ENCODE measurements at regions not wholly inside any gene's neighbourhood (a gene's known extent, or its start where the extent isn't known, plus 50 kb on each side); places are given as distances from the start of the nearest gene placed in this dataset.

DNA sequence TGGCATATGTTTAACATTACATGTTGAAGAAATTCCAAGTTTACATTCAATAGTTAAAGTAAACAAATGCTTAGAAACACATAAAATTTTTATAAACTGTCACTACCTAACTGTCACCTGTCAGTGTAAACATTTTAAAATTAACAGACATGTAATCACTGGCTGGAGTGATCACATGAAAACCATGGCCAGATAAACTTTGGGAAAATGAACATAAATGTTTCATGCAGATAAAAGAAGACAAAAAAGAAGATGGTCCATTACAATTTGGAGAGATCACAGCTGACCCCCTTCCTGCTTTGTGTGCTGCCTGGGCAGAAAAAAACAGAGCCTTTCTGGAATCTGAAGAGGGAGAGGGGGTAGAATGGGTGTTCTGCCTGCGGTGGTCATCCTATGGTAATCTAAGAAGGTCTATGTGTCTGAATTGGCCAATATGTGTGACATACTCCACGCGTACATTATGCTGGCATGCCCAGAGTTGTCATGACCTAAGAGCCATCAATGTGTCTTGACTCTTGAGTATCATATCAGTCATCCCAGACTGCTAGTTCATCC is 57.5 kb upstream of the MEOX2 start:
- H3K27ac Mint-ChIP-seq: no peak overlapping the region
- CTCF ChIA-PET: no interaction called here
- no peaks in the 10 kb centered on the region for H3K27me3 Mint-ChIP-seq
- no peaks in the 10 kb centered on the region for H3K4me1 Mint-ChIP-seq (ENCODE audit: low read depth)
- TF ChIP-seq, protein P1, sequence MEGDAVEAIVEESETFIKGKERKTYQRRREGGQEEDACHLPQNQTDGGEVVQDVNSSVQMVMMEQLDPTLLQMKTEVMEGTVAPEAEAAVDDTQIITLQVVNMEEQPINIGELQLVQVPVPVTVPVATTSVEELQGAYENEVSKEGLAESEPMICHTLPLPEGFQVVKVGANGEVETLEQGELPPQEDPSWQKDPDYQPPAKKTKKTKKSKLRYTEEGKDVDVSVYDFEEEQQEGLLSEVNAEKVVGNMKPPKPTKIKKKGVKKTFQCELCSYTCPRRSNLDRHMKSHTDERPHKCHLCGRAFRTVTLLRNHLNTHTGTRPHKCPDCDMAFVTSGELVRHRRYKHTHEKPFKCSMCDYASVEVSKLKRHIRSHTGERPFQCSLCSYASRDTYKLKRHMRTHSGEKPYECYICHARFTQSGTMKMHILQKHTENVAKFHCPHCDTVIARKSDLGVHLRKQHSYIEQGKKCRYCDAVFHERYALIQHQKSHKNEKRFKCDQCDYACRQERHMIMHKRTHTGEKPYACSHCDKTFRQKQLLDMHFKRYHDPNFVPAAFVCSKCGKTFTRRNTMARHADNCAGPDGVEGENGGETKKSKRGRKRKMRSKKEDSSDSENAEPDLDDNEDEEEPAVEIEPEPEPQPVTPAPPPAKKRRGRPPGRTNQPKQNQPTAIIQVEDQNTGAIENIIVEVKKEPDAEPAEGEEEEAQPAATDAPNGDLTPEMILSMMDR (IDR thresholded peaks at IDR 0.05): no peak
- POLR2A ChIA-PET: no interaction called here
- ATAC-seq: no peak
- DNase-seq: no peak
- no peaks in the 10 kb centered on the region for H3K36me3 Mint-ChIP-seq (ENCODE audit: low read depth)
- H3K4me3 Mint-ChIP-seq: no peak overlapping the region
- intact Hi-C loops (cut with micrococcal nuclease): no loop called here
- no peaks in the 10 kb centered on the region for H3K9me3 Mint-ChIP-seq

DNA sequence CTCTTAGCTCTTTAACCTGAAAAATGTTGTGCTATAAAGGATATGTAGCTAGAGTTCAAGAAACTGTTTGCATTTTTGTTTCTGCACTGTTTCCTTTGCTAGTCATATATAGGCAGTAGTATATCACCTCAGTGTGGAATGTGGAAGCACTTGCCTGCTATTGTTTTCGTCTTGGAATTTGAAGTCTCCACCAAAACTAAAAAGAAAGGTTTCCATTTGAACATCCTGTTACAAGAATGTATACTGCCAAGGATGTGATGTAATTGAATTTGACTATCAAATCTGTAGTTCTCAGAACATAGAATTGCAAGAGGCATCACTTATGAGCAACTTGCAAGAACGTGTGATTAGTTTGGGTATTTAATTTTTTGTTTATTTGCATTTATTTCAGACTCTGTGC is 51.1 kb upstream of the MEOX2 start:
- intact Hi-C loops (cut with micrococcal nuclease): no loop called here
- no peaks in the 10 kb centered on the region for H3K9me3 Mint-ChIP-seq
- no peak for DNase-seq
- no peaks in the 10 kb centered on the region for H3K27me3 Mint-ChIP-seq
- TF ChIP-seq, protein P1 (IDR thresholded peaks at IDR 0.05): no peak
- ChIA-PET CTCF (no interaction called here), POLR2A (no interaction called here)
- no peaks in the 10 kb centered on the region for H3K4me1 Mint-ChIP-seq (ENCODE audit: low read depth)
- H3K4me3 Mint-ChIP-seq: no peak overlapping the region
- no peak for ATAC-seq
- no peaks in the 10 kb centered on the region for H3K36me3 Mint-ChIP-seq (ENCODE audit: low read depth)
- no peak overlapping the region for H3K27ac Mint-ChIP-seq
